HG02938 (cell line): ENCODE measurements at regions not wholly inside any gene's neighbourhood (a gene's known extent, or its start where the extent isn't known, plus 50 kb on each side); places are given as distances from the start of the nearest gene placed in this dataset.

Experiments used
- ATAC-seq: cut with Tn5 transposase; IDR thresholded peaks from one replicate; pipeline ENCODE4 v1.9.1; 2021; ENCODE audit warnings: mild to moderate bottlenecking, moderate library complexity; ENCODE audit not compliant: unreplicated experiment

- no peak for ATAC-seq
These were observed 116.4 kb downstream of the ZNF280B start for GRCh38 chr22:22392131-22392530.

- ATAC-seq, result no peak
These were observed 114.0 kb downstream of the ZNF280B start for GRCh38 chr22:22394591-22394990.

- no peak for ATAC-seq
These were observed 113.3 kb downstream of the ZNF280B start for GRCh38 chr22:22395245-22395644.

GRCh38 chr22:22396741-22397291 lies 111.7 kb downstream of the ZNF280B start:
- no peak for ATAC-seq

GRCh38 chr22:22397292-22397870 lies 111.2 kb downstream of the ZNF280B start:
- ATAC-seq, result no peak

GRCh38 chr22:22397875-22398524 lies 110.5 kb downstream of the ZNF280B start:
- ATAC-seq, result no peak

- no peak for ATAC-seq
These were observed 109.8 kb downstream of the ZNF280B start for GRCh38 chr22:22398530-22399327.

GRCh38 chr22:22400099-22400498 lies 108.4 kb downstream of the ZNF280B start:
- ATAC-seq, result no peak

- ATAC-seq, result no peak
These were observed 107.6 kb downstream of the ZNF280B start for GRCh38 chr22:22400964-22401363.

- ATAC-seq, result no peak
These were observed 107.2 kb downstream of the ZNF280B start for GRCh38 chr22:22401381-22401780.

GRCh38 chr22:22403306-22403705 lies 105.2 kb downstream of the ZNF280B start:
- ATAC-seq, result no peak

- no peak for ATAC-seq
These were observed 104.8 kb downstream of the ZNF280B start for GRCh38 chr22:22403771-22404170.

GRCh38 chr22:22404598-22405284 lies 103.8 kb downstream of the ZNF280B start:
- no peak for ATAC-seq

GRCh38 chr22:22406445-22407027 lies 102.0 kb downstream of the ZNF280B start:
- ATAC-seq, result no peak

GRCh38 chr22:22407061-22407460 lies 101.5 kb downstream of the ZNF280B start:
- no peak for ATAC-seq

GRCh38 chr22:22408269-22408668 lies 100.3 kb downstream of the ZNF280B start:
- no peak for ATAC-seq

GRCh38 chr22:22408731-22409696 lies 99.5 kb downstream of the ZNF280B start:
- ATAC-seq, result no peak

- ATAC-seq, result no peak
These were observed 98.4 kb downstream of the ZNF280B start for GRCh38 chr22:22410121-22410520.

- ATAC-seq, result no peak
These were observed 97.9 kb downstream of the ZNF280B start for GRCh38 chr22:22410677-22411076.

GRCh38 chr22:22414266-22414665 lies 94.3 kb downstream of the ZNF280B start:
- ATAC-seq, result no peak
